ENCODE measurements at regions not wholly inside any gene's neighbourhood (a gene's known extent, or its start where the extent isn't known, plus 50 kb on each side); places are given as distances from the start of the nearest gene placed in this dataset.

- TF ChIP-seq CEBPB (IDR thresholded peaks at IDR 0.05; ENCODE audit: low read depth, low read length), result no peak
- TF ChIP-seq RAD21 (IDR thresholded peaks at IDR 0.05; ENCODE audit: low read length), result no peak
- TF ChIP-seq FOS (IDR thresholded peaks at IDR 0.05; ENCODE audit: low read depth, low read length), result no peak
- no peak for TF ChIP-seq POLR2A (IDR thresholded peaks at IDR 0.05; ENCODE audit: low read depth, low read length)
- no peak for TF ChIP-seq MAZ (IDR thresholded peaks at IDR 0.05; ENCODE audit: borderline replicate concordance, low read depth, low read length)
Observed at GRCh38 chr10:2920168-2920567, 147.2 kb upstream of the PFKP start.
